ENCODE measurements at regions not wholly inside any gene's neighbourhood (a gene's known extent, or its start where the extent isn't known, plus 50 kb on each side); places are given as distances from the start of the nearest gene placed in this dataset.

- intact Hi-C loops (cut with DNase I): loop anchor here in 2 of 10 donors (5.0 to 10.0 kb wide), 2 partner anchors 273 to 301 kb away; no protein-coding TSS in a partner anchor
- H3K4me1 ChIP-seq: peaks cover 0 to 33% (median 6%) of the 10 kb centered on the region in 9 donors
- TF ChIP-seq CTCF (IDR thresholded peaks at IDR 0.05): no peak
- H3K9me3 ChIP-seq: peaks cover 0 to 9% (median 0%) of the 10 kb centered on the region in 11 donors
- no peak overlapping the region for H3K4me3 ChIP-seq
- ATAC-seq (peak in 3 of 8 donors; percentile 18 to 42 (median 28)), DNase-seq (no peak)
- H3K27me3 ChIP-seq: no peaks in the 10 kb centered on the region
- no peaks in the 10 kb centered on the region for H3K36me3 ChIP-seq
- H3K27ac ChIP-seq: peak overlapping the region in 1 of 10 donors; percentile 68
Observed at GRCh38 chr4:38371391-38371851, 292.6 kb upstream of the KLF3 start.

GRCh38 chr4:38373375-38373774 is 290.6 kb upstream of the KLF3 start:
- H3K36me3 ChIP-seq: no peaks in the 10 kb centered on the region

GRCh38 chr4:38377195-38377594 is 286.8 kb upstream of the KLF3 start:
- intact Hi-C loops (cut with DNase I): loop anchor here in 1 of 10 donors (10.0 kb wide), 1 partner anchor 268 kb away; no protein-coding TSS in a partner anchor
- Histone ChIP-seq H3K27me3 (no peaks in the 10 kb centered on the region), H3K27ac (no peak overlapping the region), H3K4me3 (no peak overlapping the region), H3K36me3 (no peaks in the 10 kb centered on the region), H3K4me1 (peaks cover 0 to 9% (median 0%) of the 10 kb centered on the region in 9 donors), H3K9me3 (peaks cover 0 to 8% (median 0%) of the 10 kb centered on the region in 11 donors)
- ATAC-seq: no peak
- 54 to 88% methylated on average over 1 of the region's 1 CpG for WGBS, 2 donors
- no peak for DNase-seq
- no peak for TF ChIP-seq CTCF (IDR thresholded peaks at IDR 0.05)

More at GRCh38 chr4:38373375-38373774, 290.6 kb upstream of the KLF3 start:
- Histone ChIP-seq H3K9me3 (peaks cover 0 to 9% (median 0%) of the 10 kb centered on the region in 11 donors), H3K27me3 (no peaks in the 10 kb centered on the region), H3K4me3 (no peak overlapping the region), H3K27ac (peak overlapping the region in 2 of 10 donors; percentile 24 to 27), H3K4me1 (peaks cover 0 to 22% (median 0%) of the 10 kb centered on the region in 9 donors)
- ATAC-seq: no peak
- intact Hi-C loops (cut with DNase I): loop anchor here in 2 of 10 donors (5.0 to 10.0 kb wide), 2 partner anchors 271 to 299 kb away; no protein-coding TSS in a partner anchor
- DNase-seq: no peak
- TF ChIP-seq CTCF (IDR thresholded peaks at IDR 0.05): no peak

- intact Hi-C loops (cut with DNase I): loop anchor here in 1 of 10 donors (10.0 kb wide), 1 partner anchor 266 kb away; no protein-coding TSS in a partner anchor
- DNase-seq: no peak
- Histone ChIP-seq H3K27ac (no peak overlapping the region), H3K4me3 (no peak overlapping the region), H3K9me3 (no peaks in the 10 kb centered on the region), H3K4me1 (peaks cover 0 to 8% (median 0%) of the 10 kb centered on the region in 9 donors), H3K27me3 (no peaks in the 10 kb centered on the region), H3K36me3 (no peaks in the 10 kb centered on the region)
- WGBS, 2 donors: 62 to 81% methylated on average over 3 of the region's 3 CpGs
- ATAC-seq: no peak
- no peak for TF ChIP-seq CTCF (IDR thresholded peaks at IDR 0.05)
Observed at GRCh38 chr4:38378478-38378877, 285.5 kb upstream of the KLF3 start.

Data from heart right ventricle (tissue), 16 donors.